BJ (cell line): ENCODE measurements at regions not wholly inside any gene's neighbourhood (a gene's known extent, or its start where the extent isn't known, plus 50 kb on each side); places are given as distances from the start of the nearest gene placed in this dataset.

Experiments used
- CTCF ChIA-PET: fragments of 350-600 bp; formaldehyde crosslinking; extraction: SDS; loops from one replicate; lab custom pipeline; 2021; ENCODE audit warnings: antibody characterized with exemption, inconsistent platforms; lab: Yijun Ruan, JAX
- POLR2A ChIA-PET: fragments of 300-600 bp; sonication (Branson Sonifier 250); formaldehyde crosslinking; extraction: SDS; loops from one replicate; lab custom pipeline; 2021; ENCODE audit warnings: antibody characterized with exemption; lab: Charles Lee
- DNase-seq: peaks from one replicate; pipeline ENCODE4 v3.0.0-alpha.2; 2011; ENCODE audit warnings: low read depth
- H3K27me3 ChIP-seq: 2 replicates; pipeline ENCODE4 v1.6.0; 2011; ENCODE audit warnings: low read length; ENCODE audit not compliant: control insufficient read depth, insufficient read depth
- H3K36me3 ChIP-seq: 2 replicates; pipeline ENCODE4 v1.5.1; 2011; ENCODE audit warnings: low read length; ENCODE audit not compliant: control insufficient read depth, insufficient read depth
- H3K4me3 ChIP-seq: 2 replicates; pipeline ENCODE4 v1.5.1; 2011; ENCODE audit warnings: low read depth, mild to moderate bottlenecking, control low read depth, low read length
- CTCF ChIP-seq: IDR thresholded peaks from 2 replicates; pipeline ENCODE4 v1.5.1; 2011; ENCODE audit warnings: low read depth, mild to moderate bottlenecking, control low read depth, inconsistent platforms, low read length, moderate library complexity; ENCODE audit not compliant: insufficient read depth

GRCh38 chr7:41103331-41103730 is 599.6 kb downstream of the INHBA start:
- H3K4me3 ChIP-seq: no peak overlapping the region
- TF ChIP-seq CTCF: no peak
- no peaks in the 10 kb centered on the region for H3K36me3 ChIP-seq
- POLR2A ChIA-PET: no interaction called here
- no peak for DNase-seq
- CTCF ChIA-PET: interaction anchor here (0.6 kb wide), 1 partner anchor 457 kb away, joined by 3 read pairs; no protein-coding TSS in a partner anchor
- H3K27me3 ChIP-seq: no peaks in the 10 kb centered on the region

GRCh38 chr7:41098846-41099245 is 604.0 kb downstream of the INHBA start:
- DNase-seq: no peak
- POLR2A ChIA-PET: no interaction called here
- TF ChIP-seq CTCF: no peak
- Histone ChIP-seq H3K27me3 (no peaks in the 10 kb centered on the region), H3K4me3 (no peak overlapping the region), H3K36me3 (no peaks in the 10 kb centered on the region)
- CTCF ChIA-PET: interaction anchor here (0.6 kb wide), 2 partner anchors 122 to 568 kb away, joined by 3 read pairs; no protein-coding TSS in a partner anchor

- ChIA-PET POLR2A (no interaction called here), CTCF (interaction anchor here (0.6 kb wide), 1 partner anchor 123 kb away, joined by 3 read pairs; no protein-coding TSS in a partner anchor)
- H3K27me3 ChIP-seq: no peaks in the 10 kb centered on the region
- no peak overlapping the region for H3K4me3 ChIP-seq
- TF ChIP-seq CTCF: no peak
- H3K36me3 ChIP-seq: no peaks in the 10 kb centered on the region
- DNase-seq: no peak
Observed at GRCh38 chr7:41098402-41098801, 604.5 kb downstream of the INHBA start.

- H3K36me3 ChIP-seq: no peaks in the 10 kb centered on the region
- no peak overlapping the region for H3K4me3 ChIP-seq
- CTCF ChIA-PET: interaction anchor here (0.5 kb wide), 1 partner anchor 9 kb away, joined by 4 read pairs; no protein-coding TSS in a partner anchor
- no peaks in the 10 kb centered on the region for H3K27me3 ChIP-seq
- no peak for TF ChIP-seq CTCF
- POLR2A ChIA-PET: no interaction called here
- DNase-seq: no peak
Observed at GRCh38 chr7:41097501-41097900, 605.4 kb downstream of the INHBA start.

- ChIA-PET POLR2A (no interaction called here), CTCF (interaction anchor here (0.5 kb wide), 1 partner anchor 9 kb away, joined by 4 read pairs; no protein-coding TSS in a partner anchor)
- DNase-seq: no peak
- no peaks in the 10 kb centered on the region for H3K27me3 ChIP-seq
- no peak overlapping the region for H3K4me3 ChIP-seq
- TF ChIP-seq CTCF: no peak
- H3K36me3 ChIP-seq: no peaks in the 10 kb centered on the region
Observed at GRCh38 chr7:41096917-41097316, 606.0 kb downstream of the INHBA start.
